Lower leg skin (tissue), 3 donors: ENCODE measurements at regions not wholly inside any gene's neighbourhood (a gene's known extent, or its start where the extent isn't known, plus 50 kb on each side); places are given as distances from the start of the nearest gene placed in this dataset.

ENCODE experiments used
- CTCF ChIP-seq, 3 donors: fragments of 450-650 bp; IDR thresholded peaks; one replicate each; pipeline ENCODE4 v1.5.1; 2016; ENCODE audit warnings: antibody characterized with exemption in 3 of 3, mild to moderate bottlenecking in 3 of 3, moderate library complexity in 2 of 3
- POLR2A ChIP-seq, 2 donors: fragments of 450-650 bp; IDR thresholded peaks; one replicate each; pipeline ENCODE4 v1.6.1; 2016 to 2017; ENCODE audit warnings: antibody characterized with exemption in 2 of 2, mild to moderate bottlenecking in 1 of 2, moderate library complexity in 1 of 2

GRCh38 chr21:20440338-20440737 is 557.9 kb upstream of the NCAM2 start:
- TF ChIP-seq POLR2A (IDR thresholded peaks at IDR 0.05) (no peak), CTCF (IDR thresholded peaks at IDR 0.05) (no peak)
